Naive B cell (primary cell): ENCODE measurements at regions not wholly inside any gene's neighbourhood (a gene's known extent, or its start where the extent isn't known, plus 50 kb on each side); places are given as distances from the start of the nearest gene placed in this dataset.

Source experiments
- ATAC-seq, 2 donors: fragments of 150-1000 bp; cut with Tn5 transposase; 2 replicates each; pipeline ENCODE4 v1.10.0; 2021; ENCODE audit warnings: low read depth in 2 of 2, mild to moderate bottlenecking in 2 of 2, moderate library complexity in 2 of 2
- DNase-seq: peaks from one replicate; pipeline ENCODE4 v3.0.0; 2022
- H3K27ac Mint-ChIP-seq, 6 donors: one replicate each; pipeline ENCODE4 v1.8.0; 2020 to 2022; ENCODE audit warnings: mild to moderate bottlenecking in 6 of 6, mixed read lengths in 6 of 6, moderate library complexity in 5 of 6, inconsistent platforms in 2 of 6
- H3K27me3 Mint-ChIP-seq, 3 donors: one replicate each; pipeline ENCODE4 v1.8.0; 2021 to 2022; ENCODE audit warnings: mixed read lengths in 3 of 3, mild to moderate bottlenecking in 1 of 3
- H3K36me3 Mint-ChIP-seq, 2 donors: one replicate each; pipeline ENCODE4 v1.8.0; 2020 to 2022; ENCODE audit warnings: mixed read lengths in 2 of 2, inconsistent platforms in 1 of 2, mild to moderate bottlenecking in 1 of 2
- H3K4me1 Mint-ChIP-seq, 3 donors: one replicate each; pipeline ENCODE4 v1.8.0; 2020 to 2022; ENCODE audit warnings: mixed read lengths in 3 of 3, inconsistent platforms in 1 of 3, mild to moderate bottlenecking in 1 of 3, moderate library complexity in 1 of 3
- H3K4me3 Mint-ChIP-seq, 8 donors: one replicate each; pipeline ENCODE4 v1.8.0; 2020 to 2022; ENCODE audit warnings: mild to moderate bottlenecking in 8 of 8, mixed read lengths in 8 of 8, moderate library complexity in 8 of 8, inconsistent platforms in 2 of 8
- H3K9me3 Mint-ChIP-seq, 7 donors: one replicate each; pipeline ENCODE4 v1.8.0; 2020 to 2022; ENCODE audit warnings: mixed read lengths in 7 of 7, mild to moderate bottlenecking in 5 of 7, inconsistent platforms in 2 of 7, moderate library complexity in 1 of 7

- H3K9me3 Mint-ChIP-seq, result peaks cover 0 to 4% (median 2%) of the 10 kb centered on the region in 7 donors
- H3K36me3 Mint-ChIP-seq, result no peaks in the 10 kb centered on the region
- no peak overlapping the region for H3K4me3 Mint-ChIP-seq
- ATAC-seq, result no peak
- no peaks in the 10 kb centered on the region for H3K4me1 Mint-ChIP-seq
- no peaks in the 10 kb centered on the region for H3K27me3 Mint-ChIP-seq
- DNase-seq, result no peak
- H3K27ac Mint-ChIP-seq, result no peak overlapping the region
Measured at GRCh38 chr4:67250131-67250896, 295.0 kb downstream of the CENPC start.

- no peak overlapping the region for H3K27ac Mint-ChIP-seq
- DNase-seq (no peak), ATAC-seq (no peak)
- no peaks in the 10 kb centered on the region for H3K4me1 Mint-ChIP-seq
- H3K36me3 Mint-ChIP-seq, result no peaks in the 10 kb centered on the region
- H3K27me3 Mint-ChIP-seq, result peaks cover 0 to 6% (median 0%) of the 10 kb centered on the region in 3 donors
- no peak overlapping the region for H3K4me3 Mint-ChIP-seq
- H3K9me3 Mint-ChIP-seq, result no peaks in the 10 kb centered on the region
Measured at GRCh38 chr4:67236788-67237187, 308.5 kb downstream of the CENPC start.

- Mint-ChIP-seq H3K36me3 (no peaks in the 10 kb centered on the region), H3K27me3 (peaks cover 0 to 6% (median 0%) of the 10 kb centered on the region in 3 donors)
- ATAC-seq, result no peak
Measured at GRCh38 chr4:67236318-67236717, 309.0 kb downstream of the CENPC start.

DNA sequence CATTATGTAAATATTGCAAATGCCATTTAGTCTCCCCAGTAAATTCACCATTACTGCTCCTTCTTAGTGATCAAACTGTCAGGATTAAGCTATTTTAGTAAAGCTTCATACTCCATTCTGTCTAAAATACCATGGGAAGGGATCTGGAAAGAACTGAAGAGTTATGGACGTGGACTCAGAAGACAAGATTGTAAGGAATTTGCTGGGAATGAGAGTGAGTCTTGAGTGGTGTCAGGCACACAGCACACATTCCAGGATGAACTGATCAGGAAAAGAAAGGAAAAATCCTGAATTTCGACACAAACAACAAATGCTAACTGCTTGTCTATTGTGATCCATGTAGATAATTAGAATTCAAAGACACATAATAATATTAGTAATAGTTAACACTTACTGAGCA is 311.0 kb downstream of the CENPC start:
- no peaks in the 10 kb centered on the region for H3K4me1 Mint-ChIP-seq
- H3K4me3 Mint-ChIP-seq, result no peak overlapping the region
- no peaks in the 10 kb centered on the region for H3K36me3 Mint-ChIP-seq
- no peak overlapping the region for H3K27ac Mint-ChIP-seq
- no peaks in the 10 kb centered on the region for H3K9me3 Mint-ChIP-seq
- DNase-seq, result no peak
- peaks cover 0 to 6% (median 0%) of the 10 kb centered on the region in 3 donors for H3K27me3 Mint-ChIP-seq
- no peak for ATAC-seq

More at GRCh38 chr4:67236318-67236717, 309.0 kb downstream of the CENPC start:
- no peak overlapping the region for H3K27ac Mint-ChIP-seq
- DNase-seq, result no peak
- H3K4me1 Mint-ChIP-seq, result no peaks in the 10 kb centered on the region
- no peak overlapping the region for H3K4me3 Mint-ChIP-seq
- no peaks in the 10 kb centered on the region for H3K9me3 Mint-ChIP-seq

- no peak overlapping the region for H3K4me3 Mint-ChIP-seq
- peaks cover 0 to 5% (median 2%) of the 10 kb centered on the region in 7 donors for H3K9me3 Mint-ChIP-seq
- peaks cover 0 to 3% (median 0%) of the 10 kb centered on the region in 3 donors for H3K27me3 Mint-ChIP-seq
- ATAC-seq (no peak), DNase-seq (no peak)
- H3K36me3 Mint-ChIP-seq, result no peaks in the 10 kb centered on the region
- H3K4me1 Mint-ChIP-seq, result no peaks in the 10 kb centered on the region
- no peak overlapping the region for H3K27ac Mint-ChIP-seq
Measured at GRCh38 chr4:67229148-67229547, 316.2 kb downstream of the CENPC start.

- no peaks in the 10 kb centered on the region for H3K27me3 Mint-ChIP-seq
- no peaks in the 10 kb centered on the region for H3K4me1 Mint-ChIP-seq
- DNase-seq (no peak), ATAC-seq (no peak)
- H3K9me3 Mint-ChIP-seq, result peaks cover 0 to 2% (median 0%) of the 10 kb centered on the region in 7 donors
- no peaks in the 10 kb centered on the region for H3K36me3 Mint-ChIP-seq
- no peak overlapping the region for H3K4me3 Mint-ChIP-seq
- H3K27ac Mint-ChIP-seq, result no peak overlapping the region
Measured at GRCh38 chr4:67220861-67221260, 324.4 kb downstream of the CENPC start.

DNA sequence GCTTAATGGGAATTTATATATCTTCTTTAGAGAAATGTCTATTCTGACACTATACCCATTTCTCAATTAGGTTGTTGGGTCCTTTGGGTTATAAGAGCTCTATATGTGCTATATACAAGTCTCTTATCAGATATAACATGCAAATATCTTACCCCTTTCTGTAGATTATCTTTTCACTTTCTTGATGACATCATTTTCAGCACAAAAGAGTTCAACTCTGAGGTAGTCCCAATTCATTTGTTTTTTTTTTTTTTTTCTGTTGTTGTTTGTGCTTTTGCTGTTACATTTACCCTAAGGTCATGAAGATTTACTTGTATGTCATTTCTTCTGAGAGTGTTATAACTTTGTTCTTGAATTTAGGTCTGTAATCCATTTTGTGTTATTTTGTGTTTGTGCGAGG is 326.4 kb downstream of the CENPC start:
- Mint-ChIP-seq H3K4me3 (no peak overlapping the region), H3K27me3 (no peaks in the 10 kb centered on the region), H3K36me3 (no peaks in the 10 kb centered on the region), H3K4me1 (no peaks in the 10 kb centered on the region), H3K9me3 (peaks cover 0 to 4% (median 0%) of the 10 kb centered on the region in 7 donors), H3K27ac (no peak overlapping the region)
- no peak for DNase-seq
- ATAC-seq, result no peak

DNA sequence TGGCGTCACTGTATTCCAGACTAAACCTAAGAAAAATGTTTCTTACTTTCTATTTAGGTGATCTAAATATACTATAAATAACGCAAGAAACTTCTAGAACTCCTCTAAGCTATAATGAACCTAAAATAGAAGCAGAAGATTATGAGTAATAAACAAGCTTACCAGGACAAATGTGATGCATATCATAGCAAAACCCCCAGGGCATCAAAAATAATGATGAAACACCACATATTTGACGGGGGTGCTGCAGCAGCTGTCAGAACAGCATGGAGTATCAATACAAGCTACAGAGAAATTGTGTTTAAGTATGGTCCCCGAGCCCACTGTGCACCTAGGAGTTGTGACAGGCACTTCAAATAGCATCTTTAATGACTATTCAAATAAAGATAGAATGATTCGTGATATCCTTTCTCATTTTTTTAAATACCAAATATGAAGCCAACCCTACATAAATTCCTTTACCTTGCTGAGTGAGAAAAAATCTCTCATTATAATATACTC is 337.3 kb downstream of the CENPC start:
- DNase-seq, result no peak
- no peak for ATAC-seq
- Mint-ChIP-seq H3K27me3 (peaks cover 0 to 4% (median 0%) of the 10 kb centered on the region in 3 donors), H3K36me3 (no peaks in the 10 kb centered on the region), H3K4me3 (no peak overlapping the region), H3K4me1 (no peaks in the 10 kb centered on the region), H3K27ac (no peak overlapping the region), H3K9me3 (peaks cover 0 to 8% (median 4%) of the 10 kb centered on the region in 7 donors)

GRCh38 chr4:67204441-67204840 is 340.9 kb downstream of the CENPC start:
- ATAC-seq, result no peak
- peaks cover 0 to 5% (median 0%) of the 10 kb centered on the region in 7 donors for H3K9me3 Mint-ChIP-seq
- no peak for DNase-seq
- H3K27ac Mint-ChIP-seq, result no peak overlapping the region
- H3K4me3 Mint-ChIP-seq, result no peak overlapping the region
- H3K4me1 Mint-ChIP-seq, result no peaks in the 10 kb centered on the region
- H3K36me3 Mint-ChIP-seq, result no peaks in the 10 kb centered on the region
- peaks cover 0 to 4% (median 0%) of the 10 kb centered on the region in 3 donors for H3K27me3 Mint-ChIP-seq

- H3K27me3 Mint-ChIP-seq, result peaks cover 0 to 4% (median 0%) of the 10 kb centered on the region in 3 donors
- H3K4me1 Mint-ChIP-seq, result no peaks in the 10 kb centered on the region
- ATAC-seq (no peak), DNase-seq (no peak)
- H3K27ac Mint-ChIP-seq, result no peak overlapping the region
- H3K9me3 Mint-ChIP-seq, result peaks cover 0 to 5% (median 0%) of the 10 kb centered on the region in 7 donors
- H3K36me3 Mint-ChIP-seq, result no peaks in the 10 kb centered on the region
- no peak overlapping the region for H3K4me3 Mint-ChIP-seq
Measured at GRCh38 chr4:67201334-67201733, 344.0 kb downstream of the CENPC start.

DNA sequence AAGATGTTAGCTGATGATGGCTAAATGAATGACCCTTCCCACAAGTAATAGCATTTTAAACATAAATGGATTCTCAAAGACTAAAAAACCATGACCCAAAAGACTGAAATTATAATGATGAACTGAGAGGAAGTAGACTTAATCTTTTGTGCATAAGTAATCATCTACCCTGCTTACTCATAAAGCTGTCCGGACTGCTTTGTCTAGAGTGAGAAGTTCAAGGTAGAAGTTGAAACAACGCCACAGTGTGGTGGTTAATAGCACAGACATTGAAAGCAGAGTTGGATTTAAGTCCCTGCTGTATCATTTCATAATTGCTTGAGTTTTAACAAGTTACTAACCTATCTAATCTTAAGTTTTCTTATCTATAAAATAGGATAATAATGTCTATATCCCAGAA is 346.6 kb downstream of the CENPC start:
- H3K27ac Mint-ChIP-seq, result no peak overlapping the region

GRCh38 chr4:67167849-67168248 is 377.5 kb downstream of the CENPC start:
- DNase-seq (no peak), ATAC-seq (no peak)
- peaks cover 0 to 3% (median 0%) of the 10 kb centered on the region in 7 donors for H3K9me3 Mint-ChIP-seq
- no peak overlapping the region for H3K27ac Mint-ChIP-seq
- no peaks in the 10 kb centered on the region for H3K27me3 Mint-ChIP-seq
- no peaks in the 10 kb centered on the region for H3K36me3 Mint-ChIP-seq
- no peak overlapping the region for H3K4me3 Mint-ChIP-seq
- no peaks in the 10 kb centered on the region for H3K4me1 Mint-ChIP-seq

More for the DNA sequence above, 346.6 kb downstream of the CENPC start:
- no peak for ATAC-seq
- DNase-seq, result no peak
- no peaks in the 10 kb centered on the region for H3K36me3 Mint-ChIP-seq
- H3K9me3 Mint-ChIP-seq, result no peaks in the 10 kb centered on the region
- no peaks in the 10 kb centered on the region for H3K27me3 Mint-ChIP-seq
- no peak overlapping the region for H3K4me3 Mint-ChIP-seq
- no peaks in the 10 kb centered on the region for H3K4me1 Mint-ChIP-seq

DNA sequence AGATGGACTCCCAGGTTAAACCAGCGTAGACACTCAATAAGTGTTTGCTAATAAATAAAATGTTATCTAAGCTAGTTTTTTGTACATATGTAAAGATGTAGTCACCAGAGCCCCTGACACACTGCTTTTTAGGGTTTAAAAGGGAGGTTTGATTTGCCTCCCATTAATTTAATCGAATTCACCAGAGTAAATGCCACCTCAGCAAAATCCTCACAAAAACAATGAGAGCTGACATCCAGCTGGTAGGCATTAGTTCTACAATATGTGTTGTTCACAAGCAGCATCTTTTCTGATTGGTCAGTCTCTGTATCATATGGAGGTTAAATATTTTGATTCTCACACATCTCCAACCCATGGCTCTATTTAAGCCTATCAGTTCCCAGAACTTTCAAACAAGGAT is 382.6 kb downstream of the CENPC start:
- Mint-ChIP-seq H3K9me3 (peaks cover 0 to 1% (median 0%) of the 10 kb centered on the region in 7 donors), H3K4me3 (no peak overlapping the region), H3K27ac (no peak overlapping the region), H3K27me3 (peaks cover 0 to 4% (median 0%) of the 10 kb centered on the region in 3 donors), H3K36me3 (no peaks in the 10 kb centered on the region), H3K4me1 (no peaks in the 10 kb centered on the region)
- DNase-seq (no peak), ATAC-seq (no peak)

- ATAC-seq (no peak), DNase-seq (no peak)
- Mint-ChIP-seq H3K27me3 (peaks cover 0 to 4% (median 0%) of the 10 kb centered on the region in 3 donors), H3K4me1 (no peaks in the 10 kb centered on the region), H3K27ac (no peak overlapping the region), H3K9me3 (peaks cover 0 to 2% (median 0%) of the 10 kb centered on the region in 7 donors), H3K4me3 (no peak overlapping the region), H3K36me3 (no peaks in the 10 kb centered on the region)
Measured at GRCh38 chr4:67161311-67161710, 384.0 kb downstream of the CENPC start.
